ENCODE measurements at regions not wholly inside any gene's neighbourhood (a gene's known extent, or its start where the extent isn't known, plus 50 kb on each side); places are given as distances from the start of the nearest gene placed in this dataset.

- Mint-ChIP-seq H3K27ac (no peak overlapping the region), H3K4me3 (no peak overlapping the region), H3K27me3 (ENCODE audit: insufficient read depth) (peaks cover 5% of the 10 kb centered on the region), H3K4me1 (ENCODE audit: low read depth) (no peaks in the 10 kb centered on the region), H3K36me3 (ENCODE audit: low read depth) (no peaks in the 10 kb centered on the region), H3K9me3 (no peaks in the 10 kb centered on the region)
- DNase-seq: no peak
- no peak for TF ChIP-seq CTCF (IDR thresholded peaks at IDR 0.05)
Observed at GRCh38 chr14:30339311-30339901, 219.6 kb upstream of the G2E3 start.

GRCh38 chr14:30340495-30340894 is 218.5 kb upstream of the G2E3 start:
- no peak for TF ChIP-seq CTCF (IDR thresholded peaks at IDR 0.05)
- no peak for DNase-seq
- Mint-ChIP-seq H3K27me3 (ENCODE audit: insufficient read depth) (peaks cover 5% of the 10 kb centered on the region), H3K27ac (no peak overlapping the region), H3K9me3 (no peaks in the 10 kb centered on the region), H3K4me3 (no peak overlapping the region), H3K36me3 (ENCODE audit: low read depth) (no peaks in the 10 kb centered on the region), H3K4me1 (ENCODE audit: low read depth) (no peaks in the 10 kb centered on the region; the same call in 1 of the 2 replicates)

GRCh38 chr14:30345511-30345910 is 213.4 kb upstream of the G2E3 start:
- Mint-ChIP-seq H3K36me3 (ENCODE audit: low read depth) (no peaks in the 10 kb centered on the region), H3K27ac (no peak overlapping the region), H3K27me3 (ENCODE audit: insufficient read depth) (peaks cover 7% of the 10 kb centered on the region), H3K9me3 (no peaks in the 10 kb centered on the region), H3K4me1 (ENCODE audit: low read depth) (no peaks in the 10 kb centered on the region; the same call in 1 of the 2 replicates), H3K4me3 (no peak overlapping the region)
- no peak for DNase-seq
- no peak for TF ChIP-seq CTCF (IDR thresholded peaks at IDR 0.05)

GRCh38 chr14:30348445-30348844 is 210.5 kb upstream of the G2E3 start:
- Mint-ChIP-seq H3K27me3 (ENCODE audit: insufficient read depth) (peaks cover 4% of the 10 kb centered on the region), H3K36me3 (ENCODE audit: low read depth) (no peaks in the 10 kb centered on the region)
- TF ChIP-seq CTCF (IDR thresholded peaks at IDR 0.05): no peak

GRCh38 chr14:30349520-30349919 is 209.4 kb upstream of the G2E3 start:
- Mint-ChIP-seq H3K9me3 (no peaks in the 10 kb centered on the region), H3K36me3 (ENCODE audit: low read depth) (no peaks in the 10 kb centered on the region), H3K4me1 (ENCODE audit: low read depth) (no peaks in the 10 kb centered on the region; the same call in 1 of the 2 replicates), H3K27me3 (ENCODE audit: insufficient read depth) (peaks cover 4% of the 10 kb centered on the region; the same call in 1 of the 2 replicates), H3K4me3 (no peak overlapping the region), H3K27ac (no peak overlapping the region)
- TF ChIP-seq CTCF (IDR thresholded peaks at IDR 0.05): no peak
- no peak for DNase-seq

More at GRCh38 chr14:30348445-30348844, 210.5 kb upstream of the G2E3 start:
- H3K9me3 Mint-ChIP-seq: no peaks in the 10 kb centered on the region
- H3K4me3 Mint-ChIP-seq: no peak overlapping the region
- H3K27ac Mint-ChIP-seq: no peak overlapping the region
- H3K4me1 Mint-ChIP-seq (ENCODE audit: low read depth): no peaks in the 10 kb centered on the region; the same call in 1 of the 2 replicates
- DNase-seq: no peak

Measured in HFFc6 (cell line).